H9 (cell line): ENCODE measurements at regions not wholly inside any gene's neighbourhood (a gene's known extent, or its start where the extent isn't known, plus 50 kb on each side); places are given as distances from the start of the nearest gene placed in this dataset.
A peak's percentile ranks its signal among the peaks of the same experiment; 100 is the strongest.

Source experiments
- DNase-seq: peaks from one replicate; pipeline ENCODE4 v3.0.0-alpha.2; 2017
- H2AFZ ChIP-seq: one replicate; pipeline ENCODE4 v1.6.1; 2013; ENCODE audit warnings: mild to moderate bottlenecking, low read length, control low read depth, moderate library complexity
- H2AK5ac ChIP-seq: 2 replicates; pipeline ENCODE4 v1.6.1; 2013; ENCODE audit warnings: low read length, control low read depth, mixed read lengths; ENCODE audit not compliant: insufficient read length
- H2BK120ac ChIP-seq: one replicate; pipeline ENCODE4 v1.6.1; 2013; ENCODE audit warnings: low read depth, mild to moderate bottlenecking, low read length, control low read depth, inconsistent platforms; ENCODE audit not compliant: poor library complexity, severe bottlenecking
- H2BK12ac ChIP-seq: 2 replicates; pipeline ENCODE4 v1.6.1; 2013; ENCODE audit warnings: low read length, control low read depth, mixed read lengths, low read depth; ENCODE audit not compliant: insufficient read length
- H2BK15ac ChIP-seq: 2 replicates; pipeline ENCODE4 v1.6.1; 2013; ENCODE audit warnings: low read depth, low read length, control low read depth
- H2BK20ac ChIP-seq: one replicate; pipeline ENCODE4 v1.6.1; 2013; ENCODE audit warnings: low read depth, mild to moderate bottlenecking, low read length, control low read depth, inconsistent platforms; ENCODE audit not compliant: poor library complexity, severe bottlenecking
- H2BK5ac ChIP-seq: 2 replicates; pipeline ENCODE4 v1.6.1; 2013; ENCODE audit warnings: low read length, control low read depth, mixed read lengths; ENCODE audit not compliant: insufficient read length
- H3K14ac ChIP-seq: 2 replicates; pipeline ENCODE4 v1.6.1; 2013; ENCODE audit warnings: low read length, control low read depth; ENCODE audit not compliant: insufficient read depth
- H3K18ac ChIP-seq: 2 replicates; pipeline ENCODE4 v1.6.1; 2013; ENCODE audit warnings: low read depth, mild to moderate bottlenecking, mixed read lengths, low read length, control low read depth; ENCODE audit not compliant: insufficient read length
- H3K23ac ChIP-seq: 2 replicates; pipeline ENCODE4 v1.6.1; 2013; ENCODE audit warnings: low read length, control low read depth, mixed read lengths, low read depth; ENCODE audit not compliant: insufficient read length
- H3K23me2 ChIP-seq: 2 replicates; pipeline ENCODE4 v1.6.1; 2013; ENCODE audit warnings: low read depth, mild to moderate bottlenecking, mixed read lengths, low read length, control low read depth; ENCODE audit not compliant: insufficient read length, poor library complexity, severe bottlenecking
- H3K27ac ChIP-seq: 2 replicates; pipeline ENCODE4 v1.5.1; 2013; ENCODE audit warnings: low read length, control low read depth, mixed read lengths, low read depth; ENCODE audit not compliant: insufficient read length
- H3K27me3 ChIP-seq: 2 replicates; pipeline ENCODE4 v1.6.1; 2013; ENCODE audit warnings: low read length, control low read depth, inconsistent platforms; ENCODE audit not compliant: insufficient read depth
- H3K4ac ChIP-seq: 2 replicates; pipeline ENCODE4 v1.6.1; 2013; ENCODE audit warnings: low read depth, mild to moderate bottlenecking, control low read depth, inconsistent platforms, low read length, moderate library complexity
- H3K4me1 ChIP-seq: 2 replicates; pipeline ENCODE4 v1.6.1; 2013; ENCODE audit warnings: low read length, control low read depth, inconsistent platforms; ENCODE audit not compliant: insufficient read depth
- H3K4me2 ChIP-seq: 2 replicates; pipeline ENCODE4 v1.6.1; 2013; ENCODE audit warnings: low read length, control low read depth, mixed read lengths; ENCODE audit not compliant: insufficient read length, insufficient read depth
- H3K56ac ChIP-seq: 2 replicates; pipeline ENCODE4 v1.6.1; 2013; ENCODE audit warnings: low read depth, mild to moderate bottlenecking, mixed read lengths, low read length, control low read depth; ENCODE audit not compliant: insufficient read length
- H3K79me1 ChIP-seq: 2 replicates; pipeline ENCODE4 v1.6.1; 2013; ENCODE audit warnings: low read depth, mild to moderate bottlenecking, moderate library complexity, low read length, control low read depth, inconsistent platforms; ENCODE audit not compliant: insufficient read depth, poor library complexity, severe bottlenecking
- H3K79me2 ChIP-seq: 2 replicates; pipeline ENCODE4 v1.6.1; 2013; ENCODE audit warnings: low read length, control low read depth, inconsistent platforms; ENCODE audit not compliant: insufficient read depth
- H3K9ac ChIP-seq: 2 replicates; pipeline ENCODE4 v1.6.1; 2013; ENCODE audit warnings: low read length, control low read depth, mixed read lengths; ENCODE audit not compliant: insufficient read length; ENCODE audit errors: extremely low read depth
- H3K9me3 ChIP-seq: one replicate; pipeline ENCODE4 v1.6.1; 2013; ENCODE audit warnings: low read depth, low read length, inconsistent platforms; ENCODE audit not compliant: control insufficient read depth
- H3T11ph ChIP-seq: one replicate; pipeline ENCODE4 v1.6.1; 2013; ENCODE audit warnings: mild to moderate bottlenecking, low read length, control low read depth, inconsistent platforms
- H4K20me1 ChIP-seq: one replicate; pipeline ENCODE4 v1.6.1; 2013; ENCODE audit not compliant: control insufficient read depth, insufficient read length, insufficient read depth
- H4K5ac ChIP-seq: 2 replicates; pipeline ENCODE4 v1.6.1; 2013; ENCODE audit warnings: low read depth, mild to moderate bottlenecking, mixed read lengths, low read length, control low read depth; ENCODE audit not compliant: insufficient read length
- H4K8ac ChIP-seq: replicated peaks from 2 replicates; pipeline ENCODE4 v1.6.1; 2013; ENCODE audit warnings: low read length, control low read depth, mixed read lengths, low read depth; ENCODE audit not compliant: insufficient read length
- H4K91ac ChIP-seq: 2 replicates; pipeline ENCODE4 v1.6.1; 2013; ENCODE audit warnings: low read depth, mild to moderate bottlenecking, moderate library complexity, mixed read lengths, low read length, control low read depth; ENCODE audit not compliant: insufficient read length
- H3K27ac Mint-ChIP-seq, 3 experiments: 2 replicates in 2 of 3; 3 replicates in 1 of 3; pipeline ENCODE4 v1.8.0; 2020 to 2021; ENCODE audit warnings: mixed read lengths in 3 of 3, mild to moderate bottlenecking in 1 of 3, moderate library complexity in 1 of 3
- H3K27me3 Mint-ChIP-seq: 2 replicates; pipeline ENCODE4 v1.8.0; 2021; ENCODE audit warnings: low read depth, mild to moderate bottlenecking, moderate library complexity, mixed read lengths
- H3K36me3 Mint-ChIP-seq, 3 experiments: 2 replicates in 2 of 3; 3 replicates in 1 of 3; pipeline ENCODE4 v1.8.0; 2020 to 2021; ENCODE audit warnings: low read depth in 3 of 3, mixed read lengths in 3 of 3; ENCODE audit not compliant: insufficient read depth in 1 of 3
- H3K4me1 Mint-ChIP-seq, 2 experiments: 2 replicates each; pipeline ENCODE4 v1.8.0; 2020; ENCODE audit warnings: mixed read lengths in 2 of 2
- H3K4me3 Mint-ChIP-seq, 2 experiments: 2 replicates in 1 of 2; 3 replicates in 1 of 2; pipeline ENCODE4 v1.8.0; 2020 to 2021; ENCODE audit warnings: mild to moderate bottlenecking in 2 of 2, mixed read lengths in 2 of 2, moderate library complexity in 1 of 2
- H3K9me3 Mint-ChIP-seq, 2 experiments: 2 replicates in 1 of 2; 3 replicates in 1 of 2; pipeline ENCODE4 v1.8.0; 2020; ENCODE audit warnings: mild to moderate bottlenecking in 2 of 2, mixed read lengths in 2 of 2, moderate library complexity in 1 of 2
- CTCF ChIP-seq: fragments of 200-600 bp; sonication (generic); conservative IDR thresholded peaks from 3 replicates; pipeline ENCODE4 v1.8.0; 2021; ENCODE audit warnings: antibody characterized with exemption, mild to moderate bottlenecking
- WGBS: extraction: QIAGEN DNeasy Blood & Tissue Kit; methylation state at CpG from one replicate; pipeline ENCODE4 v1.1.7; 2013; ENCODE audit warnings: missing lambda C conversion rate, low lambda C conversion rate, mixed read lengths; ENCODE audit not compliant: insufficient read length; ENCODE audit errors: extremely low coverage; 5-methylcytosine and 5-hydroxymethylcytosine counted together

- WGBS = no CpG with 5 or more reads among the region's 4 CpGs
- Histone ChIP-seq H3K27ac (no peak overlapping the region), H4K91ac (no peak overlapping the region), H3K14ac (no peak overlapping the region), H3K23me2 (no peaks in the 10 kb centered on the region), H2AFZ (no peak overlapping the region), H3K27me3 (no peaks in the 10 kb centered on the region), H3K4ac (no peak overlapping the region), H2BK120ac (no peak overlapping the region), H2BK20ac (no peak overlapping the region), H3K9ac (no peak overlapping the region), H3K4me1 (peaks cover 7% of the 10 kb centered on the region; the same call in 1 of the 2 replicates), H2BK15ac (no peak overlapping the region), H3K9me3 (no peaks in the 10 kb centered on the region), H3K23ac (no peak overlapping the region), H3K79me1 (no peaks in the 10 kb centered on the region), H3K56ac (no peak overlapping the region), H4K8ac (no peak overlapping the region), H3T11ph (no peak overlapping the region), H2AK5ac (no peak overlapping the region), H2BK12ac (no peak overlapping the region), H4K20me1 (no peaks in the 10 kb centered on the region), H3K18ac (no peak overlapping the region), H2BK5ac (no peak overlapping the region), H3K4me2 (no peak overlapping the region), H4K5ac (no peak overlapping the region), H3K79me2 (no peaks in the 10 kb centered on the region)
- H3K9me3 Mint-ChIP-seq = no peaks in the 10 kb centered on the region
- TF ChIP-seq CTCF = no peak
- no peak overlapping the region for H3K4me3 Mint-ChIP-seq
- DNase-seq = no peak
- peaks cover 34% of the 10 kb centered on the region in 2 experiments for H3K4me1 Mint-ChIP-seq
- no peaks in the 10 kb centered on the region; the same call in 1 of the 2 replicates for H3K27me3 Mint-ChIP-seq
- H3K36me3 Mint-ChIP-seq = no peaks in the 10 kb centered on the region
- H3K27ac Mint-ChIP-seq = peak overlapping the region in 1 of 3 experiments; percentile 87; a peak in 2 of 7 replicates
Observed at GRCh38 chr3:182214416-182214815, 502.7 kb downstream of the SOX2 start.
